ENCODE measurements at regions not wholly inside any gene's neighbourhood (a gene's known extent, or its start where the extent isn't known, plus 50 kb on each side); places are given as distances from the start of the nearest gene placed in this dataset.

DNA sequence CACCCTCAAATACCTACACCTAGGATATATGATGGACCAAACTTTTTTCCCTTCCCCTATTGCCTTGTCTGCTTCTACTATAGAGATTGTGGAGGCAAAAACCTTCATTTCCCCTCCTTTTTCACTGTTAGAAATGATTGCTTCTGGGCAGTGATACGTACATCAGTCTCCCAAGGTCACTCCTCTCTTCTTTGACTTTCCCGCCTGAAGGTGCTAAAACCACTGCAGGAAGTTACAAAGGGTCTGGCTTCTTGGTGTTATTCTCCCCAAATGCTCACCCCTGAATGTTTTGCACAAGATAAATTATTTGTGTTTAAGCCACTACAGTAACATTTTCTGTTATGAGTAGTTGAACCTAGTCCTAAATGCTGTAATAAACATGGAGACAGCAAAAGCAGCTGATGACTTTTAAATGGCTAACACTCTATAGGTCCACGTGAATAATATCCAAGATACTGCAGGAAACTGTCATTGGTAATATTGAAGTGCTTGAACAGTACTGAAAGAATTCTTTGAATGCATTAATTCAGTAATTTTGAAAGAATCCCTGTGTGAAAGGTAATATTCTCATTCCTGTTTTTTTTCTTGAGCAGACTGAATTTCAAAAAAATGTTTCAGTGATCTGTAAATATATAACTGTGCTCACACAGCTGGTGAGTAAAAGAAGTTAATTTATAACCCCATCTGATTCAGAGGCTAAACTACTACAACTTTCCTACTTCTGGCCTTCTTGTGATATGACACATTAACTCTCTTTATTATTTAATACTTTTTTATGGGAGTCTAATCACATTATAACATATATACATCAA, 865.1 kb downstream of the EFNB2 start:
- no peak for DNase-seq

DNA sequence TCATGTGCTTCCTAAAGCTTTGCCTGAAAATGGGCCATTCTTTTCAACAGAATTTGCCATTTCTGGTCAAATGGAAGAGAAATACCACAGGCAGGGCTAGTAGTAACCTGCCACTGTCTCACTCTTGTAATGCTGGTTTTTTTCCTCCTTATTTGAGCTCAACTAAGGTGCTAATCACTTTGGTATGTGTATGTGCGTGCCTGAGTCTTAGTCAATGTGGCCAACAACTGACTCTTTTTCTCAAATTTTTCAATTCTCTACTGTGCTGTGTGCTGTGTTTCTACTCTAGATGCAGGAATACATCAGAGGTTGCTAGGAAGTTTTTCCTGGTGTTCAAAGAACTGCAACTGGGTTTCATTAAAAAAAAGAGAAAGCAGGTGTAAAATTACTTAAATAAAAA, 870.2 kb downstream of the EFNB2 start:
- peak; percentile 84 for DNase-seq

DNA sequence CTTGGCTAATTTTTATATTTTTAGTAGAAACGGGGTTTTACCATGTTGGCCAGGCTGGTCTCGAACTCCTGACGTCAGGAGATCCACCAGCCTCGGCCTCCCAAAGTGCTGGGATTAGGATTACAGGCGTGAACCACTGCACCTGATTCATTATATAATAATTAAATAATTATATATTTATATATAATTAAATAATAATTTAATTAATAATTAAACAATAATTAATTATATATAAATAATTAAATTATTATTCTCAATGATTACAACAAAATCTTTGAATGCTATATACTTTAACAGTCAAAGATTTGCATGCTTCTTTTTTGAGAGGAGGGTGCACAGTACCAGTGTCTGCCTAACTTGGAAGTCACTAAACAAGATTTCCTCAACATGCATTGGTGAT, 872.3 kb downstream of the EFNB2 start:
- no peak for DNase-seq

DNA sequence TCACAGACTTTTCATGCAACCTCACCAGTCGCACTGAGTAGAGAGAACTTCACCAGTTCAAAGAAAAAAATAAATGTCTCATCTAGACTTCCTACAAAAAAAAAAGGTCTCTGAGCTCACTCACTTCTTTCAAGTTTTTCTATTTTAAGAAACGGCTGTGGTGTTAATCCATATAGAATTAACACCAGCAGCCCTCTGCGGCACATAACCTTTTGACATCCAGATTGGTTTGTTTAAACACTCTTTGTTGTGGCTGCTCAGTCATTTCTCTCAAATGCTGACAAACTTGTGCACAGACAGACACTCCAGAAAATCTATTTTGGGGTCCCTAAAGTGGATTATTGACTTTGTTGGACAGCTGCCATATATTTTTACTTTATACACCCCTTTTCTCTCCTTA, 874.9 kb downstream of the EFNB2 start:
- DNase-seq = peak; percentile 33

DNA sequence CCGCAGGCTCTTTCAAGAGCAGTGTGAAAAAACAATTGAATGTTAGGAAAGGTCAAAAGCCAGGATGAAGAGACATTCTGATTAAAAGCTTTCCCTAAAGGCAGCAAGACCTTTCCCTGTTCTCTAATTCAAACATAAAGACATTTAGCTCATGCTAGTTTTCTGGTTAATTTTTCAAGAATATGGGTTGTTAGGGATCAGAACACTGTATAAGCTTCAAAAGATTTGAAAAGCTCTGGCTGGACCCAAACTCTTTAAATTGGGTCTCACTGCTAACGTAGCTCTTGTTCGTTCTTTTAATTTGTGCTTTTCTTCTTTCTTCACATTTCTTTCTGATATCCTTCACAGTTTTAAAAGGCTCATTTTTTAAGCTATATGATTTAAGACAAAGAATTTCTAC, 877.0 kb downstream of the EFNB2 start:
- no peak for DNase-seq

DNA sequence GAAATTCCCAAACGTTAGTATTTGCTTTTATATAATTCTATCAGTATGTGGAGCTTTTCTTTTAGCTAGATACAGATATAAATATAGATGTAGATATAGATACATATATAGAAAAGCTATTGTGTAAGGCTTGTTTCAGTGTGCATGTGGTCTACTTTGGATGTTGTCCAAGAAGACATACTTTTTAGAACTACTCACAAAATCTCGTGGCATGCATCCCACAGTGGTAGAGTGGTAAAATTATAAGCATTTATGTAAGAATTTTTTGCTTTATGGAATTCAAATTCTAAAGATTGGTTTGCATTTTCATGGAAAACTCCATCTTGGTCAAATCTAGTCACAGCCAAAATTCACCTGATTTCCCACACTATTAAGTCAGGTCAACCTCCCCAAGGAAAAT, 880.4 kb downstream of the EFNB2 start:
- DNase-seq = peak; percentile 83

DNA sequence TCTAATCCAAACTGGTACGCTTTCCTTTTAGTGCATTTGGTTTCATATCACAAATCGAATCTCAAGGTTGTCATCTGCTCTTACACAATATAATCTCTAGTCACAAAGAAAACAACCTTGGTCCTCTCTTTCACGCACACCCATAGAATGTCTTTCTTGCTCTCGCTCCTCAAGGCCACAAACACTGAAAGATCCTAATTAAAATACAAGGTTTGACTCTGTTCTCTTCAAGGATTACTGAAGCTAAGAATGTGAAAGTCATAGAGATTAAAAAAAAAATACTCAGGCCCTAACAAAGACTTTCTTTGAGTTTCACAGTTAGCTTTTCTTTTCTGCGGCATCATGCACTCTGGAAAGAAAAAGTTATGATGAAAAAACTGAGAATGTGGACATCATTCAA, 891.5 kb downstream of the EFNB2 start:
- no peak for DNase-seq

DNA sequence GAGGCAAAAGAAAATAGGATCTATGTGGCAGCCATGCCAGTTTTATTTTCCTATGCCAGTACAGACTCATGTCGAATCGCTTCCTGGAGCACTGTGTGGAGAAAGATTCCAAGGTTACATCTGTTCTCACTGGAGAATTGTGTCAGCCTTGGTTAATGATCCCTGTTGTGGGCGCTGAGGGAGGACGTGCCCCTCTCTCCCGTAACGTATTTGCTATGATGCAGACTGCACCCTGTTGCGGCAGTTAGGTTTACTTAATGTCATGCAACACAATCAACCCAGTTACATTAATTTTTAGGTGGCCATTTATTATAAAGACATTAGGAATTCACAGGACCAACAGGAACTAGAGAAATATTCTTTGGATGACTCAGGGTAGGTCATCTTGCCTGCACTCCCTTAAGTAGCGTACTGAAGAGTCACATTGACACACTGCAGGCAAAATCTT, 892.9 kb downstream of the EFNB2 start:
- DNase-seq = no peak

DNA sequence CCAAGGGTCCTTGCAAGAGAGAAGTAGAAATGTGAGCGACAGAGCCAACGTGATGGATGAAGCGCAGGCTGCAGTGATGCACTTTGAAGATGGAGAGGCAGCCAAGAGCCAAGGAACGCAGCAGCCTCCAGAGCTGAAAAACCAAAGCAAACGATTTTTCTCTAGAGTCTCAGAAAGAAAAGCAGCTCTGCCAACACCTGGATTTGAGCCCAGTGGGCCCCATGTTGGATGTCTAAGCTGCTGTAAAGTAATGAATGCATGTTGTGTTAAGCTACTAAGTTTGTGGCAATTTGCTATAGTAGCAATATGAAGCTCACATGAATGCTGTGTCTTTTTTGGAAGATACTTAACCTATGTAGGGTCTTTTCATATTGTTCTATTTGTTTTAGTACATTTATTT, 894.3 kb downstream of the EFNB2 start:
- DNase-seq = no peak

DNA sequence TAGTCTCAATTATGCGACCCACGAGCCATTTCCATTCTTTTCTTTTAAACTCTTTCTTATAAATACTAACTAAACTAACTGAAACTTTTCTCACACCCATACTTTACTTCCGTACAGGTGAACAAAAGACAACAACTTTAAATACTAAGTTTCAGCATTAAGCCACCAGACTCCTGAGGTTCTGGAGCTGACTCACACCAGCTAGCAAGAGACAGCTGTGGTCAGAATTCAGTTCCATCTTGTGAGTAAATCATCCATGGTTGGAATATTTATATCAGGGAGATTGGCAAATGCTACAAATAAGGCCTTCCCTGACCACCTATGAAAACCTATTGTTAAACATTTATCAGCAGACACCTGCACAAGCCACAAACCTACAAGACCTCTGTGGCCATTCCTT, 897.0 kb downstream of the EFNB2 start:
- DNase-seq = no peak

DNA sequence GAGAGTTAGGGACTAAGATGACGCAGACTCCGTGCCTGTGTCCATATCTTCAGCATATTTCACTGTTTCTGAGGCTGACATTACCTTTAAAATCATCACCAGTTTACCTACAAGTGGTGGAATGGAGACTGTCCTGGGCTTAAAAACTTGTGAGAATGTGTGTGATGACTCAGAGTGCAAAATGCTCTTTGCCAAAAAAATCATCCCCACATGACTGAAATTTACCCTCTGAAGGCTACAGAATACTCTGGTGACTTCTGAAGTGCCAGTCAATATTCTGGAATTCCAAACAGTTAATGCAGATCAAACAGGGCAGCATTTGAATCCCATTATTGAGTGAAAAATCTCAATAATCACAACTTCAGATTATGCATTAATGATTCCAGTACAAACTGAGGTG, 901.4 kb downstream of the EFNB2 start:
- DNase-seq = no peak

DNA sequence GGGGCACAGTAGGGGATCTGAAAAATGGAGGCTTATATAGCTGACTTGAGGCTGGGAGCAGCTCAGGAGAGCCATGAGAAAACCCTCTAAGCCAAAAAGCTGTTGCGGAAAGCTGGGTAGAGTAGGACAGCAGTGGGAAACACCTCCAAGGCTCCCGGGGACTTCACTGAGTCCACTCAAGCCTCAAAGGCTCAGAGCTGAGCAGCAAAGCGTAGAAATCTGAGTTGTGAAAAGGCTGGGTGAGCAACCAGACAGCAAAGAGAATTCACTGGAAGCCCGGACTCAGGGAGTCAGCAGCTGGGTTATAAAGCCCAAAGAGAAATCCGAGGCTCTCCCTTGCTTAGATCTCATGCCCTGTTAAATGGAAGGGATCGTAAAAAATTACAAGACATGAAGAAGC, 905.0 kb downstream of the EFNB2 start:
- DNase-seq = no peak

DNA sequence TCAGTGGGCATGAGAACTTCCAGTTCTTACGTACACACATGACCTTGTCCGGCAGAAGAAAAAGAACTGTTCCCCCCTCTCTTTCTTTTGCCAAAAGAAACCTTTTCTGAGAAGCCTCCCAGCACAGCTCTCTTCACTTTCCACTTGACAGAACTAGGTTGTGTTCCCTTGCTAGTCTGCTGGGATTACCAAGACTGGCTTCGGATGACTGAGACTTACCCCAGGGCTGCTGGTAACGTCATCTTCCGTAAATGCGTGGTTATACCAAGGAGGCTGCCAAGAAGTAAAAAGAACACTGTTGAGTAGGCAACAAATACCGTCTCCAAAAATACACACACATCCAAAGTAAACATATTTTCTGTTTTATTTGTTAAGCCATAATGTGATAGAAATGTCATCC, 908.2 kb downstream of the EFNB2 start:
- no peak for DNase-seq

DNA sequence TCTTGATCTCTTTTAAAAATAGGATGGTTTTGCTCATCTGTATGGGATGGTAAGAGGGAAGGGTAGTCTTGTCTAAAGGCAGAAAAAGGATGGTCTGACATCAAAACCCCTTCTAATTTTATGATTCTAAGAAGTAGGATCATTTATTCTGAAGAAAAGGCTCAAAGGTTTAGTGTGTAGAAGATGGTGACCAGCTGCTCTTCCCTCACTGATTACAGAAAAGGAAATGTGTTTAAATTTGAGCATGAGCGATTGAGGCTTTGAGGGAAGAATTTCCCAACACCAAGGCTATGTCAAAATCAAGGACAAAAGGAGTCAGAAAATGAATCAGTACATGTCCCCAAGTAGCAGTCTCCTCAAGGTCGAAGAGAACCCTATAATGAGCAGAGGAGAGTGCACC, 909.8 kb downstream of the EFNB2 start:
- DNase-seq = no peak

DNA sequence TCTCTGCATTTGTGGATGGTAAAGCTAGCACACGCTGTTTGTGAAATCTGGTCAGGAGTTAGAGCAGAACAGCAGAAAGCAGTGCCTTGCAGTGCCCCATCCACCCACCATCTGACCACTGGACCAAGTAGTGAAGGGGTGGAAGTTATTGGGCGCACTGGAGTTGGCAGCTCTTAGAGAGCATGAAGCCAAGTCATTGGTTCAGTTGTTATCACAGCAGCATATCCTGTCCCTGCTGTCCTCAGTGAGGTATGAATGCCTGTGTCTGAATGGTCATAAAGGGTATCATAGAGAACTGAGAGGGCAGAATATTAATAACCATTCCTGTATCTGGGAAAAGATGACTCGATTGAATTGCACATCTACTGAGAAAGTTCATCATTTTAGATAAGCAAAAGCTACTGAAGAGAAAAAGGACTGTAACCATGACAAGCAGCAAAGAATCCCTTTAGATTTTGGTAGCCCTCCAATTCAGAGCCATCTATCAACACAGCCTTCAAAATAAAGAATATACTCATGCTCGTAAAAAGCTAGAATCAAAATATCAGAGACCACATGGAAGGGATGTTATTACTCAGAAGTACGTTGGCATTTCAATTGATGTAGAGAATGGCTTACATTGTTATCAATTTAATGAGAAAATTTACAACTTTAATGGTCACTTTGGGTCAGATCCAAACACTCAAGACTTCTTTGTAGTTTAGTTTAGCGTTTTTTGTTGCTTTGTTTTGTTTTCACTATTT, 919.0 kb downstream of the EFNB2 start:
- peak; percentile 37 for DNase-seq

DNA sequence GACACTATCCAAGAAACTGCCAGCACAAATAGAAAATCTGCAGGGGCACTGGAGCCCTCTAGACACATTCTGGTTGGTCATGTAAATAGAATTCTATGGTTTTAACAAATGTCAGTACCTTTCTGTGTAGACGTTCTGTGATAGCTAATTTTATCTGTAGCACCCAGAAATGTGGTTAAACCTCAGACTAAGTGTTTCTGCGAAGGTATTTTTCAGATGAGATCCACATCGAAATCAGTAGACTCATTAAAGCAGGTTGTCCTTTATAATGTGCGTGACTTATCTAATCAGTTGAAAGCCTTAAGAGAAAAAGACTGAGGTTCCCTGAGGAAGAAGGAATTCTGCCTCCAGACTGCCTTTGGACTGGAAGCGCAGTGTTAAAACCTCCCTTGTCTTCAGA, 922.9 kb downstream of the EFNB2 start:
- DNase-seq = no peak

DNA sequence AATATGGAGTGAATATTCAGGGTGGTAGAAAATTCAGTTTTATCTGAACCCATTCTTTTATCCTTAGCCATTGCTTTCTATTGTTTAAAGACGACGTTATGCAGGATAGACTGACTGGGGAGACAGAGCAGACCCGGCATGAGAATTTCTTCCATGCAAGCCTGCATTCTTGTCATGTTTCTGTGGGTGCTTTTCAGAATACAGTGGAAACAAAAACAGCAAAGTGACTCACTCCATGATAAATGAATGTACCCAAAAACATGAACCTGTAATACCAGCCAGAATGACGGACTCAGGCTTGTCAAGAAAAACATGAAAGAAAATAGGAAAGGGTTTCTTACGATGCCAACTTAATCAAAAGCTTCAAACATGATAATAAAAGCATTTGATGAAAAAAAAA, 924.0 kb downstream of the EFNB2 start:
- peak; percentile 75 for DNase-seq

DNA sequence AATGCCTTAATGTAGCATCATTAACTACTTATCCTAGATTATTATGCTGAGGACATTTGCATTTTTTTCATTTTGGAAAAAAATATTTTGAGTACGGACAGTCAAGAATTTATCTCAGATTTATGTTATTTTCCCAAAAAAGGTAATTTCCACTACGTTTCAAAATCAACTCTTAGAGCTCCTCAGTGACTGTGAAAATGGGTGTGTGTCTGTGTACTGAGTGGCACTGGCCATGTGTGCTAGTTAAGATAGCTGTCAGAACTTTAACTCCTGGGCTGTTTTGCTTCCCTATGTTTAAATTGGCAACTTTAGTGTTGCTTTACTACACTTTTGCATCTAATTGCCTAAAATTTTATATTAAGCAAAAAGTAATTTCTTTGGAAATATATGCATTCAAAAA, 927.4 kb downstream of the EFNB2 start:
- DNase-seq = no peak

DNA sequence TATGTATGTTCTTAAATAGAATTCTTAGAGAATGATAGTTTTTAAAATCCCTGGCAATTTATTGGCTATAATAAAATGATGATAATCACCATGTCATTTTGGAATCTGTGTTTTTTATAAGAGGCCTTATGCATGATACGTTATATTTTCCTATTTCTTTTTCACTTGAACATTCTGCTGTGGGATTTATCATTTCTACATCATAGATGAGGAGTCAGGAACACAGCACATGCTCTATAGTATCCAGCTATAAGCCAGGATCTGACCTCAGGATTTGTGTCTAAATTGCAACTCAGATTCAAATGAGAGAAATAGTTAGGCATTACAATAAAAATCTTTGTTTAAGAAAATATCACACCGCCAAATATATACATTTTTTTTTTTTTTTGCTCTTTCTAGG, 928.0 kb downstream of the EFNB2 start:
- DNase-seq = no peak

DNA sequence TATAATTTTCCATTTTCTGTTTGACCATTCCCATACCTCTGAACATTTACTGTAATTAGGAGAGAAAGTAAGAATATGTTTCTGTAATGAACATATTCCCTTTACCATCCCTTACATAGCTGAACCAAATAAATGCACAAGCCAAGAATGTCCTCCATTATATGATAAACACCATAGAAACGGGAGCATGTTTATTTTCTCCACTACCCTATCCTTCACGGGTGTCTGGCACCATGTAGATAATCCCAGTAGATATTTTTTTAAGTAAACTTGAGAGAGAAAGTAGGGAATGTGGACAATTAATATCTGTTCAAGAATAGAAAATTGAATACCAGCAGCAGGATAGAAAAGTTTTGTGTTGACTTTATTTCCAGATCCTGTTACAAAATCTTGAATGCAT, 928.4 kb downstream of the EFNB2 start:
- no peak for DNase-seq

DNA sequence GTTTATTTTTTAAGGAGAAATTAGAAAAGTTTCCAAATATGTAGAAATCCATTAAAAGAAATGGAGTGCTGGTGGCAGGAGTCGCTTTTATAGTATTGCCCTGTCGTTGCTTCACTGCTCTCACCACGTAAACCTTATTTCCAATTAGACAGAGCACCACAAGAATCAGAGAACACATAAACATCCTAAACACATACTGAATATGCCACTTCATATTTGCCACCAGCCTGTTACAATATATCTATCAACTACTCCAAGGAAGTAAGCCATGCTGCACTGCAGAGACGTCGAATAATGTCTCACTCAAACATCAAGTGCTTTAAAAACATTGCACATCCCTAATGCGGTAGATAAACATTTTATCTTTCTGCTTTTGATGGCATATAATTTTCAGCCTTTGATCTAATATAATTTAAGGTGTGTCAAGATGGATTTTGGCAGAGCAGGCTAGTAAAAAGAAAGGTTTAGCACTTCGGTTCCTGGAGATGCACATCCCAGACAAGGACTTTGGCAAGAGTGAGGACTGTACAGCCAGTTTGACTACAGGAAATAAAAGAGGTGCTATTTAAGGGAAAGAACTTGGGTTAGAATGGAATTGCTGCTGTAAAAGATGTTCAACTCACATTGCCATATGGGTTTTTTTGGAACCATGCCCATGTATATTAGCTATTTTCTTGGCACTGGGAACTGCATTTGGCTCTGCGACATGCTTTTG, 932.3 kb downstream of the EFNB2 start:
- DNase-seq = peak; percentile 25

DNA sequence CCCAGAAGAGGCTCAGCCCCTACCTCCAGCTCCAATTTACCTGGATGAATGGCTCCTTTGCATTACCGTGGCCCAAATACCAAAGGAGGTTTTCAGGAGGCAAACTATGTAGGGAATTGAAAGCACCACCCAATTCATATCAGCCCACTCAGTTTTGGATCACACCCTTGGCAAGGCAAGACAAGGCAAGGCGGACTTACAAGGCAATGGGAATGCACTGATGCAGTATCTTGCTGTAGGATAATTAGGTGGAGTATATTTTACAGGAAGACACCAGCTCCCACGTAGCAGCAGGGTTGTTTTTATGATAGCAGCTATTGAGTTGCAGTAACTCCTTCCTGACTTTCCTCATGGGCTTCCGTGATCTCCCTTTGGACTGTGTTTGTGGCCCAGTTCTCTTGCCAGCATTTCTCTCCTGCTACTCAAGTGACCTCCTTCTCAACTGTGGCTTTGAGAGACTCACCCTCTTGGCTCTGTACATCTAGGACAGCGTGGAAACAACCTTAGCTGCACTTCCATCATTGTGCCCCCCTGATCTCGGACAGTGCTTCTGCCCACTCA, 935.9 kb downstream of the EFNB2 start:
- no peak for DNase-seq

DNA sequence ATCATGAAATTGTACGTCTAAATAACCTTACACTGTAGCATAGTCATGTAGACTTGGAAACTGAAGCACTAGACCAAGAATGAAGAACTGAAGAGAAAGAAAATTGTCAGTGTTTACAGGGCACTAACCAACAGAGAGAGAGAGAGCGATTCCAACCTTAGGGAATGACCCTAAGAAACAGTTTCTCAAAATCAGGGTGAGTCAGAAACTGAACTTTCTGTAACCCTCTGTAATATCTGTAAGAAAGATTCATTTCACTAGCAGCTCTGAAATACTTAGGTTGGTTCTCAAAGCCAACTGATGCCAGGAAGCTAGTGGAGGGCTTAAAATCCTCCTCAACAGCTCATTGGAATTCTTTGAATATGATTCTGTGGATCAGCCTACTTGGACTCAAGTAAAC, 936.9 kb downstream of the EFNB2 start:
- DNase-seq = peak; percentile 58

All from fibroblast of skin of abdomen (primary cell).